ENCODE measurements at regions not wholly inside any gene's neighbourhood (a gene's known extent, or its start where the extent isn't known, plus 50 kb on each side); places are given as distances from the start of the nearest gene placed in this dataset.

- Histone ChIP-seq H3K18ac (ENCODE audit: low read length) (no peak overlapping the region), H4K5ac (ENCODE audit: low read length) (no peak overlapping the region), H2AK5ac (ENCODE audit: low read length) (no peak overlapping the region), H2BK15ac (replicated peaks; ENCODE audit: low read depth) (no peak overlapping the region), H3K4me3 (ENCODE audit: low read length) (no peak overlapping the region), H3K4ac (ENCODE audit: low read depth, low read length) (no peak overlapping the region), H4K8ac (ENCODE audit: low read depth, low read length) (no peak overlapping the region), H3K36me3 (ENCODE audit: control insufficient read depth, insufficient read depth, low read length) (no peaks in the 10 kb centered on the region), H3K56ac (ENCODE audit: low read length) (no peak overlapping the region), H3K27me3 (ENCODE audit: insufficient read depth, low read length, poor library complexity) (no peaks in the 10 kb centered on the region), H3K27ac (ENCODE audit: low read depth, low read length) (no peak overlapping the region), H2BK120ac (ENCODE audit: low read depth, low read length) (no peak overlapping the region), H3K79me2 (ENCODE audit: control insufficient read depth, insufficient read depth, low read length) (no peaks in the 10 kb centered on the region), H2BK5ac (ENCODE audit: low read length) (no peak overlapping the region), H3K79me1 (ENCODE audit: low read length) (no peaks in the 10 kb centered on the region), H3K4me2 (ENCODE audit: low read length) (no peak overlapping the region), H3K4me1 (ENCODE audit: control insufficient read depth, low read depth, low read length) (no peaks in the 10 kb centered on the region), H3K23ac (ENCODE audit: low read length) (no peak overlapping the region), H3K9ac (ENCODE audit: low read length) (no peak overlapping the region)
- DNase-seq, result no peak
- no CpG with 5 or more reads among the region's 8 CpGs for WGBS (ENCODE audit: extremely low coverage, insufficient coverage, low lambda C conversion rate)
These were observed 77.8 kb upstream of the HELT start for GRCh38 chr4:184940500-184940899.

GRCh38 chr4:184941671-184942418, 76.4 kb upstream of the HELT start:
- Histone ChIP-seq H3K23ac (ENCODE audit: low read length) (no peak overlapping the region), H4K8ac (ENCODE audit: low read depth, low read length) (no peak overlapping the region), H2BK5ac (ENCODE audit: low read length) (no peak overlapping the region), H3K79me2 (ENCODE audit: control insufficient read depth, insufficient read depth, low read length) (no peaks in the 10 kb centered on the region), H3K4me1 (ENCODE audit: control insufficient read depth, low read depth, low read length) (no peaks in the 10 kb centered on the region), H3K27ac (ENCODE audit: low read depth, low read length) (no peak overlapping the region), H4K5ac (ENCODE audit: low read length) (no peak overlapping the region), H3K18ac (ENCODE audit: low read length) (no peak overlapping the region), H3K36me3 (ENCODE audit: control insufficient read depth, insufficient read depth, low read length) (no peaks in the 10 kb centered on the region), H3K9ac (ENCODE audit: low read length) (no peak overlapping the region), H3K4me2 (ENCODE audit: low read length) (no peak overlapping the region), H3K4ac (ENCODE audit: low read depth, low read length) (no peak overlapping the region), H2BK120ac (ENCODE audit: low read depth, low read length) (no peak overlapping the region), H3K4me3 (ENCODE audit: low read length) (no peak overlapping the region), H3K27me3 (ENCODE audit: insufficient read depth, low read length, poor library complexity) (no peaks in the 10 kb centered on the region), H3K79me1 (ENCODE audit: low read length) (no peaks in the 10 kb centered on the region), H2AK5ac (ENCODE audit: low read length) (no peak overlapping the region), H3K56ac (ENCODE audit: low read length) (no peak overlapping the region), H2BK15ac (replicated peaks; ENCODE audit: low read depth) (no peak overlapping the region)
- DNase-seq, result no peak
- no CpG with 5 or more reads among the region's 13 CpGs for WGBS (ENCODE audit: extremely low coverage, insufficient coverage, low lambda C conversion rate)

- no peak overlapping the region for H2AK5ac ChIP-seq (ENCODE audit: low read length)
- no peaks in the 10 kb centered on the region for H3K27me3 ChIP-seq (ENCODE audit: insufficient read depth, low read length, poor library complexity)
- no peak overlapping the region for H4K8ac ChIP-seq (ENCODE audit: low read depth, low read length)
- H3K9ac ChIP-seq (ENCODE audit: low read length), result no peak overlapping the region
- H3K79me1 ChIP-seq (ENCODE audit: low read length), result no peaks in the 10 kb centered on the region
- no peak overlapping the region for H3K18ac ChIP-seq (ENCODE audit: low read length)
- H3K4me2 ChIP-seq (ENCODE audit: low read length), result no peak overlapping the region
- no peak overlapping the region for H3K27ac ChIP-seq (ENCODE audit: low read depth, low read length)
- no CpG with 5 or more reads among the region's 13 CpGs for WGBS (ENCODE audit: extremely low coverage, insufficient coverage, low lambda C conversion rate)
- no peaks in the 10 kb centered on the region for H3K4me1 ChIP-seq (ENCODE audit: control insufficient read depth, low read depth, low read length)
- no peak overlapping the region for H3K23ac ChIP-seq (ENCODE audit: low read length)
- no peak overlapping the region for H2BK5ac ChIP-seq (ENCODE audit: low read length)
- no peak overlapping the region for H3K56ac ChIP-seq (ENCODE audit: low read length)
- H2BK15ac ChIP-seq (replicated peaks; ENCODE audit: low read depth), result no peak overlapping the region
- no peak overlapping the region for H3K4me3 ChIP-seq (ENCODE audit: low read length)
- no peak for DNase-seq
- no peak overlapping the region for H2BK120ac ChIP-seq (ENCODE audit: low read depth, low read length)
- no peak overlapping the region for H3K4ac ChIP-seq (ENCODE audit: low read depth, low read length)
- H4K5ac ChIP-seq (ENCODE audit: low read length), result no peak overlapping the region
- no peaks in the 10 kb centered on the region for H3K79me2 ChIP-seq (ENCODE audit: control insufficient read depth, insufficient read depth, low read length)
- no peaks in the 10 kb centered on the region for H3K36me3 ChIP-seq (ENCODE audit: control insufficient read depth, insufficient read depth, low read length)
These were observed 75.6 kb upstream of the HELT start for GRCh38 chr4:184942444-184943425.

GRCh38 chr4:184949020-184949419, 69.3 kb upstream of the HELT start:
- no peak overlapping the region for H2BK15ac ChIP-seq (replicated peaks; ENCODE audit: low read depth)
- no peak overlapping the region for H2BK120ac ChIP-seq (ENCODE audit: low read depth, low read length)
- H3K56ac ChIP-seq (ENCODE audit: low read length), result no peak overlapping the region
- H3K4me3 ChIP-seq (ENCODE audit: low read length), result no peak overlapping the region
- DNase-seq, result no peak
- H3K27me3 ChIP-seq (ENCODE audit: insufficient read depth, low read length, poor library complexity), result no peaks in the 10 kb centered on the region
- WGBS (ENCODE audit: extremely low coverage, insufficient coverage, low lambda C conversion rate), result no CpG with 5 or more reads among the region's 3 CpGs
- no peak overlapping the region for H3K9ac ChIP-seq (ENCODE audit: low read length)
- no peak overlapping the region for H3K18ac ChIP-seq (ENCODE audit: low read length)
- no peak overlapping the region for H3K4me2 ChIP-seq (ENCODE audit: low read length)
- no peak overlapping the region for H4K5ac ChIP-seq (ENCODE audit: low read length)
- no peak overlapping the region for H2BK5ac ChIP-seq (ENCODE audit: low read length)
- H3K79me1 ChIP-seq (ENCODE audit: low read length), result no peaks in the 10 kb centered on the region
- no peaks in the 10 kb centered on the region for H3K4me1 ChIP-seq (ENCODE audit: control insufficient read depth, low read depth, low read length)
- no peak overlapping the region for H2AK5ac ChIP-seq (ENCODE audit: low read length)
- no peaks in the 10 kb centered on the region for H3K79me2 ChIP-seq (ENCODE audit: control insufficient read depth, insufficient read depth, low read length)
- H3K4ac ChIP-seq (ENCODE audit: low read depth, low read length), result no peak overlapping the region
- H3K23ac ChIP-seq (ENCODE audit: low read length), result no peak overlapping the region
- no peak overlapping the region for H3K27ac ChIP-seq (ENCODE audit: low read depth, low read length)
- no peak overlapping the region for H4K8ac ChIP-seq (ENCODE audit: low read depth, low read length)
- no peaks in the 10 kb centered on the region for H3K36me3 ChIP-seq (ENCODE audit: control insufficient read depth, insufficient read depth, low read length)

GRCh38 chr4:184950117-184950830, 68.0 kb upstream of the HELT start:
- H3K27ac ChIP-seq (ENCODE audit: low read depth, low read length), result no peak overlapping the region
- H4K8ac ChIP-seq (ENCODE audit: low read depth, low read length), result no peak overlapping the region
- H3K4me2 ChIP-seq (ENCODE audit: low read length), result no peak overlapping the region
- no peak overlapping the region for H2BK5ac ChIP-seq (ENCODE audit: low read length)
- no peak overlapping the region for H3K9ac ChIP-seq (ENCODE audit: low read length)
- H3K79me1 ChIP-seq (ENCODE audit: low read length), result no peaks in the 10 kb centered on the region
- H3K4me1 ChIP-seq (ENCODE audit: control insufficient read depth, low read depth, low read length), result no peaks in the 10 kb centered on the region
- DNase-seq, result no peak
- no peak overlapping the region for H3K56ac ChIP-seq (ENCODE audit: low read length)
- no peaks in the 10 kb centered on the region for H3K36me3 ChIP-seq (ENCODE audit: control insufficient read depth, insufficient read depth, low read length)
- no CpG with 5 or more reads among the region's 9 CpGs for WGBS (ENCODE audit: extremely low coverage, insufficient coverage, low lambda C conversion rate)
- H3K18ac ChIP-seq (ENCODE audit: low read length), result no peak overlapping the region
- no peak overlapping the region for H2BK120ac ChIP-seq (ENCODE audit: low read depth, low read length)
- no peak overlapping the region for H2BK15ac ChIP-seq (replicated peaks; ENCODE audit: low read depth)
- no peak overlapping the region for H3K4ac ChIP-seq (ENCODE audit: low read depth, low read length)
- no peaks in the 10 kb centered on the region for H3K27me3 ChIP-seq (ENCODE audit: insufficient read depth, low read length, poor library complexity)
- H3K79me2 ChIP-seq (ENCODE audit: control insufficient read depth, insufficient read depth, low read length), result no peaks in the 10 kb centered on the region
- H4K5ac ChIP-seq (ENCODE audit: low read length), result no peak overlapping the region
- no peak overlapping the region for H3K4me3 ChIP-seq (ENCODE audit: low read length)
- no peak overlapping the region for H2AK5ac ChIP-seq (ENCODE audit: low read length)
- no peak overlapping the region for H3K23ac ChIP-seq (ENCODE audit: low read length)
